ENCODE measurements at regions not wholly inside any gene's neighbourhood (a gene's known extent, or its start where the extent isn't known, plus 50 kb on each side); places are given as distances from the start of the nearest gene placed in this dataset.

GRCh38 chr14:53227154-53227718 lies 74.1 kb upstream of the DDHD1 start:
- TF ChIP-seq POLR2A (IDR thresholded peaks at IDR 0.05) = no peak
- no peak for TF ChIP-seq CTCF (IDR thresholded peaks at IDR 0.05)
